ENCODE measurements at regions not wholly inside any gene's neighbourhood (a gene's known extent, or its start where the extent isn't known, plus 50 kb on each side); places are given as distances from the start of the nearest gene placed in this dataset.

GRCh38 chr12:29048787-29049186 is 100.3 kb upstream of the FAR2 start:
- Histone ChIP-seq H2BK12ac (ENCODE audit: insufficient read length, low read depth, low read length) (no peak overlapping the region), H2AFZ (ENCODE audit: low read length) (no peak overlapping the region), H3K27ac (ENCODE audit: insufficient read length, low read depth, low read length) (no peak overlapping the region), H3K9me3 (ENCODE audit: control insufficient read depth, low read depth, low read length) (no peaks in the 10 kb centered on the region), H2BK5ac (ENCODE audit: insufficient read length, low read length) (no peak overlapping the region), H2BK20ac (ENCODE audit: low read depth, low read length, poor library complexity, severe bottlenecking) (no peak overlapping the region), H3K18ac (ENCODE audit: insufficient read length, low read depth, low read length) (no peak overlapping the region), H4K8ac (replicated peaks; ENCODE audit: insufficient read length, low read depth, low read length) (no peak overlapping the region), H3K4me2 (ENCODE audit: insufficient read depth, insufficient read length, low read length) (no peak overlapping the region), H4K5ac (ENCODE audit: insufficient read length, low read depth, low read length) (no peak overlapping the region), H2BK120ac (ENCODE audit: low read depth, low read length, poor library complexity, severe bottlenecking) (no peak overlapping the region), H3K79me2 (ENCODE audit: insufficient read depth, low read length) (no peaks in the 10 kb centered on the region), H3K4ac (ENCODE audit: low read depth, low read length) (no peak overlapping the region), H3K9ac (ENCODE audit: extremely low read depth, insufficient read length, low read length) (no peak overlapping the region), H3K23ac (ENCODE audit: insufficient read length, low read depth, low read length) (no peak overlapping the region), H3K79me1 (ENCODE audit: insufficient read depth, low read depth, low read length, poor library complexity, severe bottlenecking) (no peaks in the 10 kb centered on the region), H3T11ph (ENCODE audit: low read length) (no peak overlapping the region), H3K27me3 (ENCODE audit: insufficient read depth, low read length) (no peaks in the 10 kb centered on the region), H3K56ac (ENCODE audit: insufficient read length, low read depth, low read length) (no peak overlapping the region), H2BK15ac (ENCODE audit: low read depth, low read length) (no peak overlapping the region), H2AK5ac (ENCODE audit: insufficient read length, low read length) (no peak overlapping the region), H4K91ac (ENCODE audit: insufficient read length, low read depth, low read length) (no peak overlapping the region), H4K20me1 (ENCODE audit: control insufficient read depth, insufficient read depth, insufficient read length) (no peaks in the 10 kb centered on the region), H3K23me2 (ENCODE audit: insufficient read length, low read depth, low read length, poor library complexity, severe bottlenecking) (no peaks in the 10 kb centered on the region), H3K4me1 (ENCODE audit: insufficient read depth, low read length) (no peaks in the 10 kb centered on the region), H3K14ac (ENCODE audit: insufficient read depth, low read length) (no peak overlapping the region)
- Mint-ChIP-seq H3K27ac (no peak overlapping the region; a peak in 1 of 7 replicates), H3K4me3 (no peak overlapping the region), H3K27me3 (ENCODE audit: low read depth) (no peaks in the 10 kb centered on the region), H3K9me3 (peaks cover 0 to 6% of the 10 kb centered on the region in 2 experiments; a peak in 3 of 5 replicates), H3K36me3 (ENCODE audit: insufficient read depth in 1 of 3, low read depth in 3 of 3) (peaks cover 0 to 4% (median 3%) of the 10 kb centered on the region in 3 experiments; a peak in 3 of 7 replicates), H3K4me1 (peaks cover 3 to 6% of the 10 kb centered on the region in 2 experiments)
- TF ChIP-seq CTCF (conservative IDR thresholded peaks at IDR 0.05), result no peak
- DNase-seq, result no peak
- no CpG with 5 or more reads among the region's 4 CpGs for WGBS (ENCODE audit: extremely low coverage, insufficient read length, low lambda C conversion rate)

Data from H9 (cell line).